ENCODE measurements at regions not wholly inside any gene's neighbourhood (a gene's known extent, or its start where the extent isn't known, plus 50 kb on each side); places are given as distances from the start of the nearest gene placed in this dataset.

- Histone ChIP-seq H3K9me1 (ENCODE audit: insufficient read depth, low read length) (no peaks in the 10 kb centered on the region), H3K4me2 (ENCODE audit: low read depth, low read length) (no peak overlapping the region), H2BK15ac (ENCODE audit: low read depth, low read length) (no peak overlapping the region), H2AFZ (replicated peaks; ENCODE audit: low read length, poor library complexity) (no peak overlapping the region), H2AK5ac (ENCODE audit: low read depth, low read length) (no peak overlapping the region), H3K56ac (ENCODE audit: extremely low read depth, insufficient read depth, low read length) (no peak overlapping the region), H3K27me3 (ENCODE audit: control insufficient read depth, insufficient read depth, low read length) (no peaks in the 10 kb centered on the region), H3K23ac (ENCODE audit: low read depth, low read length) (no peak overlapping the region), H2BK5ac (ENCODE audit: low read depth, low read length, poor library complexity, severe bottlenecking) (no peak overlapping the region), H2BK120ac (ENCODE audit: low read depth, low read length) (no peak overlapping the region), H3K9me3 (ENCODE audit: control insufficient read depth, insufficient read depth, low read length) (no peaks in the 10 kb centered on the region), H4K5ac (ENCODE audit: low read depth, low read length) (no peak overlapping the region), H4K91ac (ENCODE audit: insufficient read depth, low read depth, low read length) (no peak overlapping the region), H3K4me3 (ENCODE audit: insufficient read depth, low read depth, low read length) (no peak overlapping the region), H3K27ac (ENCODE audit: insufficient read depth, low read length) (no peak overlapping the region), H3K4me1 (ENCODE audit: control insufficient read depth, insufficient read depth, low read length) (no peaks in the 10 kb centered on the region), H4K20me1 (ENCODE audit: insufficient read depth, low read length) (no peaks in the 10 kb centered on the region), H2AK9ac (replicated peaks; ENCODE audit: low read depth, low read length, poor library complexity) (no peak overlapping the region), H2BK20ac (ENCODE audit: low read depth, low read length) (no peak overlapping the region), H4K8ac (ENCODE audit: low read depth in 2 of 2, low read length in 2 of 2) (no peak overlapping the region), H3K79me1 (ENCODE audit: low read depth in 1 of 2, low read length in 2 of 2) (no peaks in the 10 kb centered on the region), H3K4ac (ENCODE audit: low read depth, low read length) (no peak overlapping the region), H3K9ac (ENCODE audit: low read depth, low read length) (no peak overlapping the region), H3K14ac (replicated peaks; ENCODE audit: low read depth, low read length) (no peak overlapping the region), H3K36me3 (ENCODE audit: control insufficient read depth, insufficient read depth, low read length) (no peaks in the 10 kb centered on the region), H3K18ac (ENCODE audit: low read depth, low read length) (no peak overlapping the region)
- ChIA-PET CTCF (no interaction called here), POLR2A (ENCODE audit: unreplicated experiment) (interaction anchor here (0.6 kb wide), 1 partner anchor 32 kb away, joined by 3 read pairs; no protein-coding TSS in a partner anchor)
- intact Hi-C loops (cut with micrococcal nuclease): no loop called here
- dilution Hi-C loops (cut with HindIII; ENCODE audit: low sequenced_read_pairs, unreplicated experiment): no loop called here
- ATAC-seq (ENCODE audit: low read depth): no peak
- no CpG with 5 or more reads among the region's 1 CpG for WGBS, 2 experiments (ENCODE audit: extremely low coverage in 2 of 2, insufficient read length in 1 of 2)
- DNase-seq: no peak
- no peak for TF ChIP-seq MXI1 (IDR thresholded peaks at IDR 0.05; ENCODE audit: borderline replicate concordance, low read depth, low read length)
- no peak for TF ChIP-seq CEBPB (IDR thresholded peaks at IDR 0.05; ENCODE audit: low read depth, low read length)
- TF ChIP-seq, protein P1, sequence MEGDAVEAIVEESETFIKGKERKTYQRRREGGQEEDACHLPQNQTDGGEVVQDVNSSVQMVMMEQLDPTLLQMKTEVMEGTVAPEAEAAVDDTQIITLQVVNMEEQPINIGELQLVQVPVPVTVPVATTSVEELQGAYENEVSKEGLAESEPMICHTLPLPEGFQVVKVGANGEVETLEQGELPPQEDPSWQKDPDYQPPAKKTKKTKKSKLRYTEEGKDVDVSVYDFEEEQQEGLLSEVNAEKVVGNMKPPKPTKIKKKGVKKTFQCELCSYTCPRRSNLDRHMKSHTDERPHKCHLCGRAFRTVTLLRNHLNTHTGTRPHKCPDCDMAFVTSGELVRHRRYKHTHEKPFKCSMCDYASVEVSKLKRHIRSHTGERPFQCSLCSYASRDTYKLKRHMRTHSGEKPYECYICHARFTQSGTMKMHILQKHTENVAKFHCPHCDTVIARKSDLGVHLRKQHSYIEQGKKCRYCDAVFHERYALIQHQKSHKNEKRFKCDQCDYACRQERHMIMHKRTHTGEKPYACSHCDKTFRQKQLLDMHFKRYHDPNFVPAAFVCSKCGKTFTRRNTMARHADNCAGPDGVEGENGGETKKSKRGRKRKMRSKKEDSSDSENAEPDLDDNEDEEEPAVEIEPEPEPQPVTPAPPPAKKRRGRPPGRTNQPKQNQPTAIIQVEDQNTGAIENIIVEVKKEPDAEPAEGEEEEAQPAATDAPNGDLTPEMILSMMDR (conservative IDR thresholded peaks at IDR 0.05; ENCODE audit: low read depth, low read length): no peak
- TF ChIP-seq RAD21 (IDR thresholded peaks at IDR 0.05; ENCODE audit: low read length): no peak
- TF ChIP-seq MAFK (IDR thresholded peaks at IDR 0.05; ENCODE audit: low read depth, low read length): no peak
- no peak for TF ChIP-seq POLR2A (IDR thresholded peaks at IDR 0.05; ENCODE audit: low read depth, low read length)
- no peak for TF ChIP-seq MAZ (IDR thresholded peaks at IDR 0.05; ENCODE audit: borderline replicate concordance, low read depth, low read length)
- TF ChIP-seq NFE2L2 (IDR thresholded peaks at IDR 0.05; ENCODE audit: low read depth, low read length): no peak
- TF ChIP-seq RCOR1 (IDR thresholded peaks at IDR 0.05; ENCODE audit: insufficient replicate concordance, low read length): no peak
- TF ChIP-seq, protein P2, sequence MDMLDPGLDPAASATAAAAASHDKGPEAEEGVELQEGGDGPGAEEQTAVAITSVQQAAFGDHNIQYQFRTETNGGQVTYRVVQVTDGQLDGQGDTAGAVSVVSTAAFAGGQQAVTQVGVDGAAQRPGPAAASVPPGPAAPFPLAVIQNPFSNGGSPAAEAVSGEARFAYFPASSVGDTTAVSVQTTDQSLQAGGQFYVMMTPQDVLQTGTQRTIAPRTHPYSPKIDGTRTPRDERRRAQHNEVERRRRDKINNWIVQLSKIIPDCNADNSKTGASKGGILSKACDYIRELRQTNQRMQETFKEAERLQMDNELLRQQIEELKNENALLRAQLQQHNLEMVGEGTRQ (IDR thresholded peaks at IDR 0.05; ENCODE audit: low read depth, low read length): no peak
- TF ChIP-seq SMC3 (IDR thresholded peaks at IDR 0.05; ENCODE audit: low read depth, low read length): no peak
- no peak for TF ChIP-seq CHD1 (IDR thresholded peaks at IDR 0.05; ENCODE audit: low read depth, low read length)
- no peak for TF ChIP-seq FOS (IDR thresholded peaks at IDR 0.05; ENCODE audit: low read depth, low read length)
- no peak for TF ChIP-seq ELK1 (IDR thresholded peaks at IDR 0.05; ENCODE audit: borderline replicate concordance, low read depth, low read length)
- no peak for TF ChIP-seq RFX5 (IDR thresholded peaks at IDR 0.05; ENCODE audit: low read depth, low read length)
- in situ Hi-C loops (cut with MboI; ENCODE audit: low sequenced_read_pairs): no loop called here
- BruUV-seq (replicated peaks): no TSS peak
Observed at GRCh38 chr4:125084608-125085007, 230.1 kb upstream of the FAT4 start.

Data from IMR-90 (cell line).